HCT116 (cell line): ENCODE measurements at regions not wholly inside any gene's neighbourhood (a gene's known extent, or its start where the extent isn't known, plus 50 kb on each side); places are given as distances from the start of the nearest gene placed in this dataset.

Source experiments
- POLR2A ChIP-seq: IDR thresholded peaks from 2 replicates; pipeline ENCODE4 v1.7.0; 2011; ENCODE audit warnings: borderline replicate concordance; ENCODE audit not compliant: insufficient read depth, insufficient read length; ENCODE audit errors: extremely low read depth
- POLR2AphosphoS5 ChIP-seq: IDR thresholded peaks from 2 replicates; pipeline ENCODE4 v1.6.1; 2011; ENCODE audit warnings: mild to moderate bottlenecking, low read depth, low read length, moderate library complexity

GRCh38 chr3:107024551-107025026 lies 352.6 kb upstream of the CCDC54 start:
- no peak for TF ChIP-seq POLR2AphosphoS5
- TF ChIP-seq POLR2A = no peak
